NCI-H2227 (cell line): ENCODE measurements at regions not wholly inside any gene's neighbourhood (a gene's known extent, or its start where the extent isn't known, plus 50 kb on each side); places are given as distances from the start of the nearest gene placed in this dataset.

ENCODE experiments used
- DNase-seq: peaks from one replicate; lab custom pipeline; 2025; ENCODE audit not compliant: unreplicated experiment; lab: John Stamatoyannopoulos, UW

DNA sequence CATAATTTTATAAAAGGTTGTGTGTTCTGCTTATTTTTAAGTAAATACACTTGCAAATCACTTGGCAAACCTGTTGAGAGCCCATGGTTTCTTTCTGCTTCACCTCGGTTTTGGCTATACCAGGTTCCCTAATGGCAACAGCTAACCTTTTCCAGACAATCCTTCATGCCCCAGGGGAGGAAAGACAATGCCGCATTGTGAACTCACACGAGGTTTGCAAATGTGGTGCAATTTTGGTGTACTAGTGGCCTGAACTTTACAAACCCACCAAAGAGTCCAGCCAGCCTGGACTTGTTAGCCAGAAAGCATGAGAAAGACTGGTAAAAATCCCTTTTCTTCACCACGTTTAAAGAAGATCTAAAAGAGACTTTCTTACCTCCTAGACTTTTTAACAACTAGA is 84.8 kb upstream of the SOX4 start:
- no peak for DNase-seq

DNA sequence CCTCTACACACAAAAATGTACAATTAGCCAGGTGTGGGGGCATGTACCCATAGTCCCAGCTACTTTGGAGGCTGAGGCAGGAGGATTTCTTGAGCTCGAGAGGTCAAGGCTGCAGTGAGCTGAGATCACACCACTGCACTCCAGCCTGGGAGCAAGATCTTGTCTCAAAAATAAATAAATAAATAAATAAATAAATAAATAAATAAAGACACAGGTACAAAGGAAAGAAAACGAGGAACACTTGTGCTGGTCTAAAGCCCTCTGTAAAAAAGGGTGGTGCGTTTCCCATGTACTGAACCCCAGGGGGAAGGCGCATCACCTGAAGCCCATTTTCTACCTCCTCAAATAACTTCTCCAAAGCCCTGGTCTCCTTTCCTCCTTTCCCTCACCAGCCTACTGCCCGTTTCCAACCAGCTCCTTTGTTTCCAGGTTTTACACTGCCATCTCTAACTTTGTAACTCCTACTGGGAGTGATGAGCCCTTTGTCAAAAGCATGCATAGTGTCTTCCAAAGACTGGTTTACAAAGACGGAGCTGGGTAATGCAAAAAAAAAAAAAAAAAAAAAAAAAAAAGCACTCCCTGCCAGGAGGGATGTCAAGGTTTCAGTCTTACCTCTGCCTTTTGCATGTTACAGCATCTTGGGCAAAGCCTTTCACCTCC is 81.5 kb upstream of the SOX4 start:
- DNase-seq: no peak

DNA sequence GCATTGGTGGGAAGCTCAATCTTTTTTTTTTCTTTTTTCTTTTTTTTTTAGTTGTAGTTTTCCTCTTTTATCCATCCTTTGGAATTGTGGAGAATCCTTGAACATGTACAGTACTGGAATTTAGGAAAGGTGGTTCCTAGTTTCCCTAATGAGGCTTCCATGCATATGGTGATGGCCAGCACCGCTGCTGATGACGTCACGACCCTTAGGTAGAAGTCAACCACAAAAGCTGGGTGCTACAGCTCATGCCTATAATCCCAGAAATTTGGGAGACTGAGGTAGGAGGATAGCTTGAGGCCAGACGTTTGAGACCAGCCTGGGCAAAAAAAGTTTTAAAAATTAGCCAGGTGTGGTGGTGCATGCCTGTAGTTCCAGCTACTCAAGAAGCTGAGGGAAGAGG is 79.3 kb upstream of the SOX4 start:
- no peak for DNase-seq

DNA sequence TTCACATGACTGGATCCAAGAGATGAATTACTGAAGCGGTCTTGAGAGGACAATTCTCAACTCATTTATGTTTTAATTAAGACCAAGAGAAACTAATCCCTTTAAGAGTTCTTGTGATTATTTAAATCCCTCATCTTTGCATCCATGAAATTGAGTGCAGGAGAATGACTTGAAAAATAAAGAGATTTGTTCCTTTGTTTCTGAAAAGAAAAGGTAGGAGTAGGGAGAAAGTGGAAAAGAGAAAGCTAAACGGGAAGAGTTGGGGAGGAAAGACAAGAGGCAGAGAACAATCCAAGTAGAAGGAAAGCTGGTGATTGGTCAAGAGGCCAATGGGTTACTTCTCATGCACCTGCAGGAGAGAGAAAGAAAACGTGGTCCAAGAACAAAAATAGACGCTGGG is 75.2 kb upstream of the SOX4 start:
- DNase-seq: no peak

DNA sequence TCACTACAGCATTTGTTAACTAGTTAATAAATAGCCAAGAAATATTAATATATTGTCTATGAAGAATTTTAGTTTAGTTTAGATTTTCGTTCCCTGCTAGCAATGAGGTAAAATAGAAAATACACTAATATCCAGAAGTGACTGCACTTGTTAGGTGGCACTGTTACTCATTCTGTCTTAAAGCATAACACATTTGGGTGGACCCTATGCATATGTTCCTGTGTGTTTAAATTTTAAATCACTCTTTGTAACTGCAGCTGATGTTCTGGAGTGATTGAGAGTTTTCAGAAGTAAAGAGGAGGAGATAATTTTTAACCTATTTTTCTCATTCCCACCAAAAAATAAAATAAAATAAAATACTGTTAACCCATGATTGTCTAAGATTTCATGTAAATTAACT is 73.9 kb upstream of the SOX4 start:
- DNase-seq: no peak

DNA sequence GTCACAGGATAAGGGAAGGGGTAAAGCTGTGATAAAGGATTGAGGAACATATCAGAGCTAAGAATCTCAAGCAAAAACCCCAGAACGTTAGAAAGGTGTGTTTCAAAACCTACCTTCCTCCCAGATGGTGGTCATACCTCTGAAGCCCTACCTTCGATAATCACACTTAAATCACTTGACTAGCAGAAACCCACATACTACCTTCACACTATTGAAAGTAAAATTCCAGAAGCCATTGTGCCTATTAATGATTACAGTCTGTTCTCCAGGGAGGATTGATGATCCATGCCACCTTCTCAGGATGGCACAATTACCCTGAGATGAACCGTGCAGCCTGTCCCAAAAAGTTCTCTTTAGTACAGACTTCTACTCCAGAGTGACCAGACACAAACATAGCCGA is 72.3 kb upstream of the SOX4 start:
- DNase-seq: no peak

DNA sequence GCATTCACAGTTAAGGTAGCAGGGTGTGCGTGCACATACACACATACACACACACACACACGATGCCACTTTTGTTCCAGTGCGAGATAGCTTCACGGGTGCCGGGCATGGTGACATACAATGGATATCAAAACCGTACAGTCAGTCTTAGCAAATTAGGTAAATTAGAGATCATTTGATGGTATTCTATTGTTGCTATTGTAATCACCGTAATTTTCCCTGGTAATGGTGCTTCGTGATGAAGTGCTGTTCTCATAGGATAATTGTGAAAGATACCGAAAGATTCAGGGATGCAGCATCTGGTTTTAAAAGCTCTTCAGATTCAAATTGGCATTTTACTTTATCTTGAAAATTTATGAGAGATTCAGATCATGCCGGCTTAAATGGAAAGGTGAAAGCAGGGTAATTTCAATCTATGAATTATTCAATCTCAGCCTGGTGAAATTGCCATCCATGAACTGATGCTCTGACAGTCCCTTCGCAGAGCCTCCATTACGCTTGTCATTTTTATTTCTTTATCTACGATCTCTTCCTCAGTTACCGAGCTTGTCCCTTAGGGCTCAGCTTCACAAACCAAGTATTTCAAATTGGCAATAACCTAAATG is 71.3 kb upstream of the SOX4 start:
- DNase-seq: peak; percentile 38

DNA sequence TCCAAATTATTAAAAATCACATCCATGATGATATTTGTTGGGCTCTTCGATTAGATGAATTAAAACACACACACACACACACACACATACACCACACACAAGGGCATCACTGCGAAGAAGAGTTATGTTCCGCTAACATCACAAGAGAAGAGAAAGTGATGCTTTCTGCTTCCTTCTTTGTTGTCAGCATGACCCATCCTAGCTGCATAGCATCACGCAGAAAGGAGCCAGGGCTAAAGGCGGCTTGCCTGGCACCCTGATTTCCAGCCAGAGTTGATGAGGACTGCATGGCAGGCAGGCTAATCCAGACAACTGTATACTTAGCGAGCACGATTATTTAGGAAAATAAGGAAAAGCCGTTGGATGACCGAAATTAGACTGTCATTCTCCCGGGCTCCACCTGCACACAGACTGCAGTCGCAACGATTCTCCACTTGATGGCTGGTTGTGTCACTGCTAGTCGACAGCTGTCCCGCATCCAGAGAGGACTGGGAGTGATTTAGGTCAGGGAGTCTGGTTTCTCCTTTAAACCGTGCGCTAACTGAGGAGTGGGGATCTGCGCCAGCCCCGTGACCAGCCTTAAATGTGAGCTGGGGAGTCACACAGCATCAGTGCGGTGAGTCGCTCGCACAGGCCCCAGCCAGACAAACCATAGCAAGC is 70.6 kb upstream of the SOX4 start:
- DNase-seq: peak; percentile 47

DNA sequence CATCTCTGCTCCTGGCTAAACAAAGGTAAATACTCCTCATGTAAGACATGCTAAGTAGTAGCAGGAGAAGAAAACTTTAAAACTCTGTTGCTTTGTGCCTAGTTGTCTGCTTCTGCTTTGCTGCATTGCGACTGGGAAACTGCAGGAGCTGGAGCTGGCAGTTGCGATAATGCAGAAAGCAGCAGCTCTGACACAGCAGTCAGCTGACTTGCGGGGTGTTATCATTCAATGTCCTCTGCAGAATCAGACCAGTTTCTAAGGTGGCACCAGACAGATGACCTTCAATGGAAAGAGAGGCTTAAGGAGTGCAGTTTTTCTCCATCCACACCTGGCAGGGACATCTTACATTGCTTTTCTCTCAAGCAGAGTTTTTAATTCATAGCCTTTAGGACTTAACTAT is 69.9 kb upstream of the SOX4 start:
- DNase-seq: peak; percentile 22

DNA sequence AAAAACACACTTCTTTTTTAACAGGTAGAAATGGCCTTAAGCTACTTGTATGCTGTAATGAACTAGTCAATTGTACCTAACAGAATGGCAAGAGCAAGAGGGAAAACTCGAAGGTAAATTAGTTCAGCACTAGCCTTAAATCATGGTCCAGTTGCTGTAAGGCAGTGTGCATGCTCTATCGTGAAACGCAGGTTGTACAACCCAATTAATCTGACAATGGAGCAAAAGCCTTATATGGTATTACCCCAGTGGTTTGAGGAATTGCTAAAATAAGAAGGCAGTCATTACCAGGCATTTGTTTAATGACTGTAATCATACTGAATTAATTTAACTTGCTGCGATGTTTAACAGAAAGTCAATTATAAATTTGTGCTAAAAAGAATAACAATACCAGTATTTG is 69.3 kb upstream of the SOX4 start:
- no peak for DNase-seq

DNA sequence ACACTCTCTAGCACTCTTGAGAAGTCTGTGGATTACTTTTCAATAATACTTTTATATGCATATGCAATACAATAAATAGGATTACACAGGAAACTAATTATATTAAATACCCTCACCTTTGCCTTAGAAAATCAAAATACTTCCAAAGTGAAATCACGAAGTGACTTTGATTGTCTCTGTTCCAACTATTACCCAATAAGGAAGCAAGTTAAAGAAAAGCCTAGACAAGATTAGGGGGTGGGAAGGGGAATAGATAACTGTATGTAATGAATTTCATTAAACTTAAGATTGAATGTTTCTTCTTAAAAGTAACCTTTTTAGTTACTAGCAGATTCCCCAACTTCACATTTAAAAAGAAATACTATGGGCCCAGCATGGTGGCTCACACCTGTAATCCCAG is 66.6 kb upstream of the SOX4 start:
- no peak for DNase-seq

DNA sequence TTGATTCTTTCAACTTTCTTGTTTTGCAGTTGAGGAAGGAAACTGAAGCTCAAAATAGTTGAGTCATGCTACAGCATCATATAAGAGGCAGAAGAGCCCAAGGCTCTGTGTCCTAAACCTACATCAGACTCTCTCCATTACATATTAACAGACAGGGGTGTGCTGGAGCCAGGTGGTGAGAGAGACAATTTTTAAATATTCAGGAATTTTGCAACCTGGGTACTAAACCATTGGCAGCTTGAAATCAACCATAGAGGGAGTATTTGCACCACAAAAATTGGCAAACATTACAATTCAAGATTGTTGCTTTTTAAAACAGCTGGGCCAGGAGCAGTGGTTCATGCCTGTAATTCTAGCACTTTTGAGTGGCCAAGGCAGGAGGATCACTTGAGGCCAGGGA is 65.8 kb upstream of the SOX4 start:
- no peak for DNase-seq

DNA sequence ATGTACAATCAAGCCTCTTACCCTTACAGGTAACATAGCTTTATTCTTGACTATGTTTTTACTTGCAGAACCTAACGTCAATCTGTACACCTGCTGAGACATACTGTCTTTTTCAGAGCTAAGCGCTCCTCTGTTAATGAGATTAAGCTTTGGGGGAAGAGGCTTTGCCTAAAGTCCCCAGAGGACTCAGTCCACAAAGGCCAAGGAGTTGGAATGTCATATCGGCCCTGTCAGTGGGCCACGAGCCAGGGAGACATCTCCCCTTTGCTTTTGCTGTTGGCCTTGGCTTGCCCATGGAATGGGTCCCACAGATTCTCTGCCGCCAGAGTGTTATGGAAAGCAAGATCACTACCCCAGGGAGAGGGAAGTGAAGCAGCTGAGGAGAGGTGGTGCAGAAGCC is 64.1 kb upstream of the SOX4 start:
- no peak for DNase-seq

DNA sequence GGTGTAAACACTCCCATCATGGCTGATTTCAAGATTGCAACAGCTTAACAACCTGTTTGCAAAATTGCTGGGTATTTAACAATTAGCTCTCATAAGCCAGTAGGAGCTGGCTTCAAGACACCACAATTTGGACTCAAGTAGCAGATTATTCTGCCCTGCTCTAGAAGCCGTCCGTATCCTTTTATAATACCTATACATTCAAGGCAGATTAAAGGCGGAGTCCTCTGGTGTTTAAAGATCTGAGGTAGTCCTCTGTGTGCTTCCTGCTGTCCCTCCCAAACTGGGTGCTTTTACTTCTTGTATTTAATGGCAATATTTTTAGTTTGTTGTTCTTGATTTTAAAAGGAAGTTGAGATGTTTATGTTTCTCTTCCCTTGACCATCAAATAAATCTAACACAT is 62.2 kb upstream of the SOX4 start:
- no peak for DNase-seq

DNA sequence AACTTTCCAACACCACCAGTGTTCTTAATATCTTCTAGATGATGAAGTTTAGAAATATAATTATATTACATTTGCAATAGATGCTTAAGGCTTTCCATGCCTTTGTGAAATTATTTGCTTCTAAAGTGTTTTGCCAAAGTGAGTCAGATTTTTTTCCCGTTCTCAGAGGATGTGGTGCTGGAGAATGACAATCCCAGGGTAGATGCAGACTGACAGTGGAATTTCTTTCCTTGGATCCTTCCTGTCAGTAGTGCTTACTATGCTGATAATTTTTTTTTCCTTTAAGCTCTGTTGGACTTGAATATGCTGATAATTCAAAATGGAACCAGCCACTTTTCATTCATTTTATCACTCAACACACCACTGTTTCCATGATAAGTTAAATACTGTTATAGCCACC is 59.9 kb upstream of the SOX4 start:
- no peak for DNase-seq

DNA sequence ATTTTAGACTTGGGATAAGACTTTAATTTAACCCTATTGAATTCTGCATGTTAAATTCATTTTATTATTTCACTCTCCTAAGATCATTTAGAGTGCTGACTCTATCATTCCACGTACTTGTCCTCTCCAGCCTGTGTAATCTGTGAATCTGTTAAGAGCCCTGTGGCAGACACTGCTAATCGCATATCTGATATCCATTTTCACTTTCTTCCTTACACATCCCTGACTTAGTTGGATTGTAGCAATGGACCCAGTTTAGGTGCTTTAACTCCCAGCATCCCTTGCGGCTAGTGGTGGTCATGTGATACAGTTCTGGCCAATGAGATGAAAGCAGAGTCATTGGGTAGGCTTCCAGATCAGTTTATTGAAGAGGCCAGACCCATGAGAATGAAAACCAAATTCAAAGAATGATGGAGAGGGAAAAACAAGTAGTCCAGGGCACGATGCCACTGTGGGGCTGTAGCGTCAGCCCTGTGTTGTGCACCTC is 57.2 kb upstream of the SOX4 start:
- no peak for DNase-seq

DNA sequence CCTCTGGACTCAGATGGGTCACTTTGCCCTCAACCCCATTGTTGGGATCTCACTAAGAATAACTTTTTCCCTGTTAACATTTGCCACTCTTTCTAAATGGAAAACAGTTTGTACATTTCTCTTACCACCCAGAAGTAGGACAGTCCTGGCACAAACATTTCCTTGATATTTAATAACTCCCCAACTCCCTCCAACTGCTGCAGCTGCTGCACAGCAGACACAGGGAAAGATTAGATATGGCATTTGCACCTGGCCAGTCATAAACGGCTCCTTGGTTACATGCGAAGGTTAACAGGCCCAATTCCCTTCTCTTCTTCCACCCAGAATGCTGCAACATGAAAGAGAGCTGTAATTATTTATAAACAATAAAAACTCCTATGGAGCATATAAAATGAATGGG is 55.9 kb upstream of the SOX4 start:
- DNase-seq: peak; percentile 26

DNA sequence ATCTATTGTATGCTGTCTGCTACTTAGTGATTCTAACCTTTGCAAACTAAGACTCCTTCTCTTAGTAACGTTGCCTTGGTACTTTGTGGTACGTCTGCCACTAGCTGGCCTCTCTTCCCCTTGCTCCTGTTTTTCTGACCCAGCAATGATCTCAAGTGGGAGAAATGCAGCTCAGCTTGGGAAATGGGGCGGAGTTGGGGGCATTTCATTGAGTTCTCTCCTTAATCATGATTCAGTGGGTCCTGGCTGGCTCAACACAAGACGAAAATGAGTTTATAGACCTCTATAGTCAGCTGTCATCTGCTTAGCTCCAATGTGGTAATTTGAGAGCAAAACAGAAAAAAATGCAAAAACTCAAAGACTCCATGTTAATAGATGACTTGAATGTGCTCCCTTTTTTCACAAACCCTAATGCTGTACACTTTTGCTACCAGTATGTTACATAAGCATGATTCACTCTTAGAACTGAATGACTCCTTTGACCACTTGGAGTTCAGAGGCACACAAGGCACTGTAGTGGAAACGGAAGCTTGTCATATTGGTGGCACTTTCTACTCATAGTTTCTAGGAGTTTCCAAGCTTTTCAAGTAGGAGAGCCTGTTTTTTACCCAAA is 55.3 kb upstream of the SOX4 start:
- peak; percentile 47 for DNase-seq

DNA sequence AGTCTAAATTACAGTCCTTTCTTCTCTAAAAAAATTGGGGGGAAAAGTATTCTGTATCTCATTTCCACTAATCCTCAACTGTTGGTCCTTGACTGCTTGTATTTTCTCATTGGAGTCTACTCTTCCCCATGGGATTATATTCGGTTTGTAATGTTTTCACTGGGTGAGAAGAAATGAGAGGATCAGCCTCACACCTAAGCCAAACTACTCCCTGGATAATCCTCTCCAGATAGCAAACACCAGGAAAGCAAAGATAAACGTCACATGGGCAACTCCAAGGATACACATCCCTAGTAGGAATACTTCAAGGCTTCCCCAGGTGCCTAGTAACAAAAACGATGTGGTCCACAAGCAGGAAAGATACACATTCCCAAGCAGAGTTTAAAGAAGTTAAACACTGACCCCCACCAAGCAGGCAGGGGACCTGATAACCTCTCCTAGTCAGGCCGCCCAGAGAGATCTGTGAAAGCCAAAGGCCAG is 53.9 kb upstream of the SOX4 start:
- no peak for DNase-seq
